GDM1 (cell line): ENCODE measurements at regions not wholly inside any gene's neighbourhood (a gene's known extent, or its start where the extent isn't known, plus 50 kb on each side); places are given as distances from the start of the nearest gene placed in this dataset.

ENCODE experiments used
- DNase-seq: peaks from one replicate; lab custom pipeline; 2025; lab: John Stamatoyannopoulos, UW

DNA sequence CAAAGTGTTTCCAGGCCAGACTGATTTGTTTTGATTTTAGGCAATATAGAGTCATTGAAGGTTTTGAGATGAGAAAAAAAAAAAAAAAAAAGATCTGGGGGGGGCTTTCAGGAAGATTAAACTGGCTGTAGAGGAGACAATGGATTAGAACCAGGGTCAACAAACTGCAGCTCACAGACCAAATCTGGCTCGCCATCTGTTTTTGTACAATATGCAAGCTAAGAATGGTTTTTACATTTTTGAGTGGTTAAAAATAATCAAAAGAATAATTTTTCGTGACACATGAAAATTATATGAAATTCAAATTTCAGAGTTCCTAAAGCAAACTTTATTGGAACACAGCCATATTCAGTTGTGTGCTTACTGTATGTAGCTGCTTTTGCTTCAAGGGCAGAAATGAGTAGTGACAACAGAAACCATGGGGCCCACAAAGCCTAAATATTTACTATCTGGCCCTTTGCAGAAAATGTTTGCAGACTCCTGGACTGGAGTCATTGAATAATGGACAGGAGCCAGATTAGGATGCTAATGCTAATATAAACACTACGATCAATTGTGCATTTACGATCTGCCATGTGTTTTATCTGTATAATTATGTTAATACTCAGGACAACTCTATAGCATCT lies 375.7 kb upstream of the DAB1 start:
- DNase-seq: no peak

DNA sequence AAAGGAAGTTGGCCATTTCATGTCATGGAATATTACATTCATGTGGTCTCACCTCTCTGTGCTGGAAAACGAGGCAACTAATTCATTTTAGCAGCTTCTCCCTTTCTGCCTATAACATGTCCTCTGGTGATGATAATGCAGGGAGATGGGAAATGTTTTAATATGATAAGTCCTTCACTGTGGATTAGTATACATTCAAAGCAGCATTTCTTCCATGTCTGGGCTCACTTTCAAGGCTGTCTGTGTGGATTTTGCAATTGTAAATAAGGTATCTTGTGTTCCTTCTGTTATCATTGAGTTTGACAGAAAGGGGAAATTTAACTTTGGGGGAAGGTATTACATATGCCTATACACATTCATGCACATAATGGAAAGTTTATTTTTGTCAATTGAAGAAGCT lies 374.7 kb upstream of the DAB1 start:
- DNase-seq: no peak

GRCh38 chr1:57797084-57797483 lies 373.2 kb upstream of the DAB1 start:
- no peak for DNase-seq

GRCh38 chr1:57796616-57797015 lies 372.8 kb upstream of the DAB1 start:
- no peak for DNase-seq

DNA sequence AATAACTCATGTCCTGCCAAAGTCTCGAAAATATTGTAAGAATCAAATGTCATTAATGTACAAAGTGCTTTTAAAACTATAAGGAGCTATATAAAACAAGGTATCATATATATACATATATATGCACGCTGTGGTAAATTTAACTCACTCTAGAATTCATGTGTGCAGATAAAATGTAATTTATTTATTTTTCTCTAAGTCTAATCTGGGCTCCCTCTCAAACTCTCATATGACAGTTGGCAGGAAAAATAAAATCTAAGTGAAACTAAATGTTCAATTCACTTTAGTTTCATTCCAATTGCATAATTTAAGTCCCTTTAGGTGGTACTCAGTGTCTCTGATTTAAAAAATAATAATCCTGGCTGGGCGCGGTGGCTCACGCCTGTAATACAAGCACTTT lies 372.0 kb upstream of the DAB1 start:
- no peak for DNase-seq

DNA sequence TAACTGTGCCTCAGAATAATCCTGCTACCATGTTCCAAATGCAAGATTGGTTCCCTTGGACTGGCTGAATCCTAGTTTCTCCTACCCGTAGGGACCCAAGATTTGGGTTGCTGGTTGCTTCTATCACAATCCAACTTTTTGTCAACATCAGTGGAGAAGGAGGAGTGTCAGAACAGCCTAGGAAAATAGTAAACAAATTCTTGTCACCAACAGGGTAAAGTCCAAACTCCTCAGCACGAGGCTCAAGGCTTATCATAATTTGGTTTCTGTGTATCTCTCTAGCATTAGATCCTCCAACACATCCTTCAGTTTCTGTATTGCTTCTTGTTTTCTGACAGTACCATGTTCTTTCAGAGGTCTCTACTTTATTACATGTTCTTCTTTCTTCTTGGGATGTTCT lies 370.2 kb upstream of the DAB1 start:
- no peak for DNase-seq

- DNase-seq: no peak
Observed at GRCh38 chr1:57791497-57791896, 367.6 kb upstream of the DAB1 start.

GRCh38 chr1:57789936-57790335 lies 366.1 kb upstream of the DAB1 start:
- DNase-seq: no peak

- DNase-seq: no peak
Observed at GRCh38 chr1:57788313-57788712, 364.5 kb upstream of the DAB1 start.

GRCh38 chr1:57784356-57784755 lies 360.5 kb upstream of the DAB1 start:
- DNase-seq: no peak

- no peak for DNase-seq
Observed at GRCh38 chr1:57782357-57782756, 358.5 kb upstream of the DAB1 start.

GRCh38 chr1:57772580-57773195 lies 348.8 kb upstream of the DAB1 start:
- DNase-seq: no peak

GRCh38 chr1:57770772-57771171 lies 346.9 kb upstream of the DAB1 start:
- DNase-seq: no peak

GRCh38 chr1:57770236-57770635 lies 346.4 kb upstream of the DAB1 start:
- no peak for DNase-seq

GRCh38 chr1:57761628-57762027 lies 337.8 kb upstream of the DAB1 start:
- DNase-seq: no peak

- no peak for DNase-seq
Observed at GRCh38 chr1:57752843-57753242, 329.0 kb upstream of the DAB1 start.

GRCh38 chr1:57748719-57749118 lies 324.9 kb upstream of the DAB1 start:
- DNase-seq: no peak

DNA sequence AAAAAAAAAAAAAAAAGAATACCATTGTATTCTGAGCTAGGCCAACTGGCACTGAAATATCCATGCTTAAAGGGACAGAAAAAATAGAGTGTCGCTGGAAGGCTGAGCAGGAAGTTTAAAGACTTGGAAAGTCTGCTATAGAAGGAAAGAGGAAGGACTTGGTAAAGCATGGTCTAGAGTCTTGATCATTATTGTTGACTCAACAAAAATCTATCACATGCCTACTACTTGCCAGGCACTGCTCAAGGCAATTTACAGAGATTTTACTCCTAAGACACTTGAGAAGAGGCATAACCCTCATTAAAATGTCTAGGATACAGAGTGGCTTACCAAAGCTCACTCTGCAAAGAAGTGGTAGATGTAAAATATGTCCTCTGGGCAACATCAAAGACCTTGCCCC lies 324.0 kb upstream of the DAB1 start:
- DNase-seq: no peak

DNA sequence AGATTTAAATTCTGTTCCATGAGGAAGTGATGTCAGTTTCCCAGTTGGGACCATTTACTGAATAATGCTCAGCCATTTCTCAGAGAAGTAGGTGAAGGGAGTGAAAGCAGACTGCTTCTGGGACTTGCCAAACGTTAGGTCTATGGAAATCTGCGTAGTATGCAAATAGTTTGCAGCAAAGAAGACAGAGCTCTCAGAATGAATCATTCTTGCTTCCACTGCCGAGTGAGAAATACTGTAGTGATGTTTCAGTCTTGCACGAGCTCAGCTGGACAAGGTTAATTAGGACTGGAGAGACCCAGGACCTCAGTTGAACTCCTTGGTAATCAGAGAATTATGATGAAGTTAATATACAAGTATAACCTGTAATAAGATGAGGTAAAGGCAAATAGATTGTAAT lies 317.7 kb upstream of the DAB1 start:
- no peak for DNase-seq

GRCh38 chr1:57736940-57737339 lies 313.1 kb upstream of the DAB1 start:
- DNase-seq: no peak

DNA sequence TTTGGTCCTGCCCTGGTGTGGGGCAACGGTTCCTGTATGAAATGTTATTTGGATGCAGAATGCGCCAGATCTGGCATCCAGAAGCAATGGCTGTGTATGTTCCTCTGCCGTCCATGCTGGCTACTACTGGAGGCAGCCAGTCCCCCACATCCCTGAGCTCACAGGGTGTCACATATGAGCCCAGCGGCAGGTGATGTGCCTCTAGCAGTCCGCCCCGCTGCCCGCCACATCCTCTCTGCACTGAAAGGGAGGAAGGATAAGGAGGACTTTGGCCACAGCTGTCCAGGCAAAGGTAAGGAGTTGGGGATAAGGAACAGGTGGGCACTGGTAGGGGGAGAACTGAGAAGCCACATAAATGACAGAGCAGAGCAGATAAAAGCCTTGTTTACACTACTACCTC lies 305.3 kb upstream of the DAB1 start:
- no peak for DNase-seq

GRCh38 chr1:57727121-57727520 lies 303.3 kb upstream of the DAB1 start:
- DNase-seq: no peak

DNA sequence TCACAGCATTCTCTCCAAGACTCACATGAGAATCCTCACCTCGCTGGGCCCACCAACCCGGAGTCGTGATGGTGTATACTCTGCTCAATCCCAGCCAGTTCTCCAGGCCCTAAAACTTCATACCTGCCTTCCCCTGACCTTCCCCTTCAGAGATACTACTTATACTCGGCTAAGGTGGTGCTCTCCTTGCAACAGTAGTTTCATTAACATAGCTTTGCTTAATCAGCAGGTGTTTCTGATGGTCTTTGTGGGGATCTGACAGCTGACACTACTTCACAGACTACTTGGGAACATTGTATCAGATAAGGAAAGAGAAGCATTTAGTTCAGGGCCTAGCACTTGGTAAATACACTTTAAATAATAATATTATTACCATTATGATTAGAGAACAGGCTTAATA lies 301.5 kb upstream of the DAB1 start:
- no peak for DNase-seq

DNA sequence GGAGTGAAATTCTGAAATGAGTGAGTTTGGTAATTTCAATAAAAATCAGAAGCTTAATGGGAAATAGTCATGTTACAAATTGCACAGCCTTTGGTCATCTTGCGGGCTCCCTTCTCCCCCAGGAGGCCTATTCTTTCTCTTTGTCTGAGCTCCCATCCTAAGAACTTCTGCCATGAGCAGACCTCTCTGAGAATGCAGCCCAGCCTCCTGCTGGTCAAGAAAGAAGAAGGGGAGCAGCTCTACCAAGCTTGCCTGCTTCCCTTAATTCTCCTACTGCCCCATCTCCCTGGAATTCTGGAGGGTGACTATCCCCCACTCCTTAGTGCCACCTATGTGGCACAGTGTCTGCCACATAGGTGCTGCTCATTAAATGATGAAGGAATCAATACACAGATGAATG lies 300.7 kb upstream of the DAB1 start:
- DNase-seq: no peak
